ENCODE measurements at regions not wholly inside any gene's neighbourhood (a gene's known extent, or its start where the extent isn't known, plus 50 kb on each side); places are given as distances from the start of the nearest gene placed in this dataset.

- no peaks in the 10 kb centered on the region for H4K20me1 ChIP-seq (ENCODE audit: control insufficient read depth, insufficient read depth, low read length, poor library complexity, severe bottlenecking)
- Mint-ChIP-seq H3K27ac (no peak overlapping the region), H3K4me1 (no peaks in the 10 kb centered on the region), H3K9me3 (ENCODE audit: insufficient read depth) (no peaks in the 10 kb centered on the region), H3K27me3 (no peaks in the 10 kb centered on the region), H3K4me3 (no peak overlapping the region)
- ATAC-seq (ENCODE audit: low read depth): no peak
- peaks cover 0 to 3% (median 0%) of the 10 kb centered on the region in 3 donors for H3K9me3 ChIP-seq (ENCODE audit: control extremely low read depth in 1 of 3, control insufficient read depth in 2 of 3, insufficient read depth in 1 of 3, low read length in 2 of 3)
- no peaks in the 10 kb centered on the region for H3K27me3 ChIP-seq (replicated peaks in 1 of 4; ENCODE audit: control extremely low read depth in 1 of 4, control insufficient read depth in 3 of 4, insufficient read depth in 4 of 4, low read length in 3 of 4)
- intact Hi-C loops (cut with micrococcal nuclease): no loop called here
- no peak for DNase-seq
- no peak for TF ChIP-seq EZH2 (IDR thresholded peaks at IDR 0.05; ENCODE audit: borderline replicate concordance, insufficient read depth, low read depth, low read length, poor library complexity, severe bottlenecking)
- WGBS (ENCODE audit: insufficient coverage): 81% methylated on average over 3 of the region's 4 CpGs
- H3K4me2 ChIP-seq (replicated peaks; ENCODE audit: low read depth, low read length, poor library complexity, severe bottlenecking): no peak overlapping the region
- no peak overlapping the region for H3K27ac ChIP-seq (ENCODE audit: low read length in 2 of 2)
- no peak overlapping the region for H3K4me3 ChIP-seq (ENCODE audit: control extremely low read depth in 1 of 5, extremely low read depth in 1 of 5, insufficient read depth in 1 of 5, low read depth in 2 of 5, low read length in 4 of 5)
- H3K79me2 ChIP-seq (ENCODE audit: control insufficient read depth, insufficient read depth, low read length): no peaks in the 10 kb centered on the region
- no peak overlapping the region for H3K9ac ChIP-seq (ENCODE audit: low read length)
- POLR2A ChIA-PET: no interaction called here
- CTCF ChIA-PET: no interaction called here
- no peaks in the 10 kb centered on the region for H3K36me3 ChIP-seq (replicated peaks in 1 of 2; ENCODE audit: control extremely low read depth in 1 of 2, control insufficient read depth in 1 of 2, extremely low read depth in 1 of 2, insufficient read depth in 2 of 2, low read length in 1 of 2)
- H3K4me1 ChIP-seq (ENCODE audit: control insufficient read depth in 2 of 2, insufficient read depth in 2 of 2, low read length in 2 of 2): no peaks in the 10 kb centered on the region
- no peak overlapping the region for H2AFZ ChIP-seq (ENCODE audit: insufficient read depth, low read depth, low read length, poor library complexity, severe bottlenecking)
Measured at GRCh38 chr5:113871972-113872371, 358.5 kb downstream of the YTHDC2 start.

- Histone ChIP-seq H3K27me3 (replicated peaks in 1 of 4; ENCODE audit: control extremely low read depth in 1 of 4, control insufficient read depth in 3 of 4, insufficient read depth in 4 of 4, low read length in 3 of 4) (no peaks in the 10 kb centered on the region), H4K20me1 (ENCODE audit: control insufficient read depth, insufficient read depth, low read length, poor library complexity, severe bottlenecking) (no peaks in the 10 kb centered on the region), H3K4me1 (ENCODE audit: control insufficient read depth in 2 of 2, insufficient read depth in 2 of 2, low read length in 2 of 2) (no peaks in the 10 kb centered on the region), H3K36me3 (replicated peaks in 1 of 2; ENCODE audit: control extremely low read depth in 1 of 2, control insufficient read depth in 1 of 2, extremely low read depth in 1 of 2, insufficient read depth in 2 of 2, low read length in 1 of 2) (no peaks in the 10 kb centered on the region), H3K4me3 (ENCODE audit: control extremely low read depth in 1 of 5, extremely low read depth in 1 of 5, insufficient read depth in 1 of 5, low read depth in 2 of 5, low read length in 4 of 5) (no peak overlapping the region), H3K27ac (ENCODE audit: low read length in 2 of 2) (no peak overlapping the region), H3K9ac (ENCODE audit: low read length) (no peak overlapping the region), H2AFZ (ENCODE audit: insufficient read depth, low read depth, low read length, poor library complexity, severe bottlenecking) (no peak overlapping the region), H3K79me2 (ENCODE audit: control insufficient read depth, insufficient read depth, low read length) (no peaks in the 10 kb centered on the region), H3K9me3 (ENCODE audit: control extremely low read depth in 1 of 3, control insufficient read depth in 2 of 3, insufficient read depth in 1 of 3, low read length in 2 of 3) (peaks cover 0 to 4% (median 3%) of the 10 kb centered on the region in 3 donors), H3K4me2 (replicated peaks; ENCODE audit: low read depth, low read length, poor library complexity, severe bottlenecking) (no peak overlapping the region)
- Mint-ChIP-seq H3K27ac (no peak overlapping the region), H3K4me3 (no peak overlapping the region), H3K27me3 (no peaks in the 10 kb centered on the region), H3K4me1 (no peaks in the 10 kb centered on the region), H3K9me3 (ENCODE audit: insufficient read depth) (no peaks in the 10 kb centered on the region)
- ChIA-PET CTCF (no interaction called here), POLR2A (no interaction called here)
- TF ChIP-seq EZH2 (IDR thresholded peaks at IDR 0.05; ENCODE audit: borderline replicate concordance, insufficient read depth, low read depth, low read length, poor library complexity, severe bottlenecking): no peak
- no peak for TF ChIP-seq CTCF (IDR thresholded peaks at IDR 0.05)
- ATAC-seq (ENCODE audit: low read depth) (no peak), DNase-seq (no peak)
- WGBS (ENCODE audit: insufficient coverage): 67% methylated on average over 1 of the region's 2 CpGs
- intact Hi-C loops (cut with micrococcal nuclease): no loop called here
Measured at GRCh38 chr5:113875096-113875495, 361.6 kb downstream of the YTHDC2 start.

All from B cell (primary cell).